Left lung (tissue), 4 donors: ENCODE measurements at regions not wholly inside any gene's neighbourhood (a gene's known extent, or its start where the extent isn't known, plus 50 kb on each side); places are given as distances from the start of the nearest gene placed in this dataset.

Experiments
- ATAC-seq: fragments of 200-7000 bp; cut with Tn5 transposase; one replicate; pipeline ENCODE4 v1.9.1; 2020; ENCODE audit warnings: moderate library complexity
- DNase-seq, 4 donors: peaks; one replicate each; pipeline ENCODE4 v3.0.0-alpha.2; 2013 to 2020
- H3K27ac ChIP-seq, 2 donors: fragments of 200-600 bp; sonication (generic) in 1 of 2; one replicate each; pipeline versions ENCODE4 v1.5.0 to v1.8.0; 2020 to 2021
- H3K27me3 ChIP-seq, 2 donors: fragments of 200-600 bp; sonication (generic) in 1 of 2; one replicate each; pipeline versions ENCODE4 v1.5.0 to v1.8.0; 2020 to 2021
- H3K36me3 ChIP-seq, 2 donors: fragments of 200-600 bp; sonication (generic) in 1 of 2; one replicate each; pipeline versions ENCODE4 v1.5.0 to v1.8.0; 2020 to 2021
- H3K4me1 ChIP-seq, 2 donors: fragments of 200-600 bp; one replicate each; pipeline ENCODE4 v1.8.0; 2021
- H3K4me3 ChIP-seq, 2 donors: fragments of 200-600 bp; sonication (generic) in 1 of 2; one replicate each; pipeline versions ENCODE4 v1.5.0 to v1.8.0; 2020 to 2021; ENCODE audit warnings: mild to moderate bottlenecking in 1 of 2
- H3K9me3 ChIP-seq, 2 donors: fragments of 200-600 bp; sonication (generic) in 1 of 2; one replicate each; pipeline versions ENCODE4 v1.5.0 to v1.8.0; 2020 to 2021
- CTCF ChIP-seq, 2 donors: fragments of 200-600 bp; sonication (generic) in 1 of 2; IDR thresholded peaks; one replicate each; pipeline versions ENCODE4 v1.5.0 to v1.8.0; 2021; ENCODE audit warnings: antibody characterized with exemption in 2 of 2
- intact Hi-C, 2 donors: fragments of 100-400 bp; cut with DNase I; formaldehyde crosslinking; loops; one replicate each; pipeline versions ENCODE4 v1.11.2 to v1.14.2; 2022
- donor health status: DM: no; HTN: yes; CAD: no.
- donor health status: DM: no; HTN: no; CAD: no.

DNA sequence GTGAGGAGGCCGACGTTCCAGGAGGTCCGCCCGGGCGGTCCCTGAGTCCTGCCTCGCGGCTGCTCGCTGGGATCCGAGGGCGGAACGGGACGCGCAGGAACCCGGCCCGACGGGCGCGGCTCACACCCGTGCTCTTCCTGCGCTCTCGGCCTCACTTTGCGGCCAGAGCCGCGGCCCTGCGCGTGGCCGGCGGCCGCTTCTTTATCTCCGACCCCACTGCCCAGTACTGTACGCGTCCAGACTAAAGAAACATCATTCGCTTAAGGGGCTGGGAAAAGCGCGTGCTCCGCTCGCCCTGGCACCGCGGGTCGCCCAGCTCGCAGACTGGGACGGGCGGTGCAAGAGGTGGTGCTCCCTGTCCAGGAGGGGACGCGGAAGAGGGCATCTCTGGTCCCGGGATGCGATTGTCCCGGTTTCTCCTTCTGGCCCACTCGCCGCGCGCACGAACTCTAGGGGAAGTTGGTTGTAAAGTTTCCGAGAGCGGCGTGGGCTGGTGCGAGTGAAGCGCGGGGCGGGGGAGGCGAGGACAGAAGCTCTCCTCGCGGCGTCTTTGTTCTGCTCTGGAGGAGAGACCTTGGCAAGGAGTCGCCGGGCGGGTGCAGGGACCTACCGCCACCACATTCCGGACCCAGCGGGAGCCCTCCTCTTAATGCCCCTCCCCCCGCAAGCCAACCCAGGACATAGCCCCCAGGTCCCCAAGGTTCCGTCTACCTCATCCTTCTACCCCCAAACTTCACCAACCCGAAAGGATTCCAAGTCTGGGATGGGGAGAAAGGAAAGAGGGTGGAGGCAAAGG is 71.0 kb downstream of the SOX4 start:
- peak; percentile 60 for ATAC-seq
- TF ChIP-seq CTCF (IDR thresholded peaks at IDR 0.05), result no peak
- Histone ChIP-seq H3K36me3 (no peaks in the 10 kb centered on the region), H3K4me3 (peak overlapping the region; percentile 38 to 42), H3K4me1 (peaks cover 5 to 41% of the 10 kb centered on the region in 2 donors), H3K27ac (peak overlapping the region; percentile 18 to 39), H3K9me3 (no peaks in the 10 kb centered on the region), H3K27me3 (peaks cover 19 to 73% of the 10 kb centered on the region in 2 donors)
- intact Hi-C loops, result no loop called here
- peak; percentile 52 to 76 (median 57) for DNase-seq

- intact Hi-C loops, result no loop called here
- peaks cover 5 to 41% of the 10 kb centered on the region in 2 donors for H3K4me1 ChIP-seq
- H3K4me3 ChIP-seq, result peak overlapping the region; percentile 38 to 42
- H3K27ac ChIP-seq, result peak overlapping the region in 1 of 2 donors; percentile 39
- DNase-seq, result peak in 1 of 4 donors; percentile 16
- H3K36me3 ChIP-seq, result no peaks in the 10 kb centered on the region
- ATAC-seq, result peak; percentile 9
- no peaks in the 10 kb centered on the region for H3K9me3 ChIP-seq
- TF ChIP-seq CTCF (IDR thresholded peaks at IDR 0.05), result no peak
- peaks cover 19 to 73% of the 10 kb centered on the region in 2 donors for H3K27me3 ChIP-seq
Measured at GRCh38 chr6:21665110-21665391, 71.5 kb downstream of the SOX4 start.

DNA sequence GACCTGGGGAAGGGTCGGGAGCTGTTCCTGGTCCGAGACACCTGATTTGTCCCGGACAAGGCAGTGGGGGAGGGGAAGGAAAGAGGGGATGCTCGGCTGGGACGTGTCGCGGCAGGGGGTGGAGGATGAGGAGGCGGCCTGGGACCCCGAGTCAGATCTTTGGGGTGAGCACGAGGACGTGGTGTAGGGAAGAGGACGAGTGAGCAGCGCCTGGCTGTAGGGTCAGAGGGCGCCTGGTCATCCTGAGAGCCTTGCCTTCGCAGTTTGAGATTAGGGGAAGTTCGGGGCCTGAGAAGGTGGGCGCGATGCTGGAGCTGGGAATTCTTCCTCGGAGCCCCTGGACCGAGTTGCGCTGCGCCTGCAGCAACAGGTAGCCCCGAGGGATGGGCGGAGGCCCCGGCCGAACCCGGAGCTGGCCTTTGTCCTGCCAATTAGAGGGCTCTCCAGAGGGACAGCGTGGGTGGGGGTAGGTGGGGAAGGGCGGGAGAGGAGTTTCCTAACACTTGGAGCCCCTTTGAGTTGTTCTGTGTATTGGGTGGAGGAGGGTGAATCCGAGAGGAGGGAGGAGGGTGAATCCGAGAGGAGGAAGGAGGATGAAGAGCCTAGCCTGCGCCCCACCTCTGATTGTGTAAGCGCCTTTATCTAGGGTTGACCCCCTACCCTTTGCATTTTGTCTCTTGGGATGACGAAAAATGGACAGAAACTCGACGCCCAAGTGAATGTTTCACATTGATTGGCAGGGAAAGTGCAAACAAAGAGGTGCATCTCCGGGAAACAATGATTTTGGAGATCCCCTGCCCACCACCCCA is 72.0 kb downstream of the SOX4 start:
- Histone ChIP-seq H3K27ac (peak overlapping the region in 1 of 2 donors; percentile 76), H3K4me3 (peak overlapping the region; percentile 38 to 42), H3K36me3 (no peaks in the 10 kb centered on the region), H3K9me3 (no peaks in the 10 kb centered on the region), H3K4me1 (peaks cover 5 to 41% of the 10 kb centered on the region in 2 donors), H3K27me3 (peaks cover 19 to 73% of the 10 kb centered on the region in 2 donors)
- ATAC-seq (peak; percentile 36), DNase-seq (peak in 3 of 4 donors; percentile 15 to 34 (median 22))
- no peak for TF ChIP-seq CTCF (IDR thresholded peaks at IDR 0.05)
- intact Hi-C loops, result no loop called here

GRCh38 chr6:21666201-21666691 is 72.7 kb downstream of the SOX4 start:
- Histone ChIP-seq H3K4me3 (peak overlapping the region; percentile 38 to 42), H3K4me1 (peaks cover 5 to 41% of the 10 kb centered on the region in 2 donors), H3K9me3 (no peaks in the 10 kb centered on the region), H3K27me3 (peaks cover 19 to 73% of the 10 kb centered on the region in 2 donors), H3K36me3 (no peaks in the 10 kb centered on the region), H3K27ac (peak overlapping the region; percentile 57 to 76)
- no peak for TF ChIP-seq CTCF (IDR thresholded peaks at IDR 0.05)
- DNase-seq (peak in 2 of 4 donors; percentile 40 to 44), ATAC-seq (peak; percentile 54)
- intact Hi-C loops, result no loop called here
